GM21723 (cell line): ENCODE measurements at regions not wholly inside any gene's neighbourhood (a gene's known extent, or its start where the extent isn't known, plus 50 kb on each side); places are given as distances from the start of the nearest gene placed in this dataset.

Experiments used
- ATAC-seq: cut with Tn5 transposase; IDR thresholded peaks from one replicate; pipeline ENCODE4 v1.9.1; 2021; ENCODE audit warnings: mild to moderate bottlenecking, moderate library complexity; ENCODE audit not compliant: unreplicated experiment

GRCh38 chr18:5646739-5647138, 102.9 kb upstream of the EPB41L3 start:
- no peak for ATAC-seq

DNA sequence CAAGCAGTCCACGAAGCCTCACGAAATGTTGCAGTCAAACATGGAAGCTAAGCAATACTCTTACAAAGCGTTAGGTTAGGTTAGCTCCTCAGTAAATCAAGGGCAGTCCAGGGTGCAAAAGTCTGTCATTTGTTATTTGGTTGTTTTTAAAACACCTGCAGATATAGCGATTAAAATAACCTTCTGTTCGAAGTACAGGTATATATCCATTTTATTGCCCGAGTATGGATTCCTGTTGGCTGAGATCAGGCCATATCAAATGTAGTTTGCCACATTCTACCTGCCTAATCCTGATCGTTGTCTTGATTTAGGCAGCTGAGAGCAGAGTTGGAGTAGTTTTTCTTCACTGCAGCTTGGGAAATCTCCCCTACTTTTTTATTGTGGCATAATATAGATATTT, 99.5 kb upstream of the EPB41L3 start:
- no peak for ATAC-seq

- ATAC-seq: no peak
Measured at GRCh38 chr18:5640939-5641338, 97.1 kb upstream of the EPB41L3 start.

DNA sequence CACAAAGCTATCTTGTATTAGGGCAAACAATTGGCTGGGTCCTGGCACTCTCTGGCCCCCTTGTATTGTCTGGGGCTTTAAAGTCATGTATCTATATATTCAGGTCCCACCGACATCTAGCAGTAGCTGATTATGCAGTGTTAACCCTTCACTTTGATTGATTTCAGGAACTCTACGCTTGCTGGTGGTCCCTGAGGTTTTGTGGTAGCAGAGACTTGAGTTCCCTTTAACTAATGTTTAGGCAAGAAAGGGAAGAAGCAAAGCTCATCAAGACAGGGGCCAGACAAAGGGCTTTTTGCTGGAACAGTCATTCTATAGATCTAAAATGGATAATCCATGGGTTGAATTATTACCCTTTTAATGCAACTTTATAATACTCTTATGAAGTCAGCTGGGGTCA, 95.3 kb upstream of the EPB41L3 start:
- no peak for ATAC-seq

- no peak for ATAC-seq
Measured at GRCh38 chr18:5632041-5632440, 88.2 kb upstream of the EPB41L3 start.

DNA sequence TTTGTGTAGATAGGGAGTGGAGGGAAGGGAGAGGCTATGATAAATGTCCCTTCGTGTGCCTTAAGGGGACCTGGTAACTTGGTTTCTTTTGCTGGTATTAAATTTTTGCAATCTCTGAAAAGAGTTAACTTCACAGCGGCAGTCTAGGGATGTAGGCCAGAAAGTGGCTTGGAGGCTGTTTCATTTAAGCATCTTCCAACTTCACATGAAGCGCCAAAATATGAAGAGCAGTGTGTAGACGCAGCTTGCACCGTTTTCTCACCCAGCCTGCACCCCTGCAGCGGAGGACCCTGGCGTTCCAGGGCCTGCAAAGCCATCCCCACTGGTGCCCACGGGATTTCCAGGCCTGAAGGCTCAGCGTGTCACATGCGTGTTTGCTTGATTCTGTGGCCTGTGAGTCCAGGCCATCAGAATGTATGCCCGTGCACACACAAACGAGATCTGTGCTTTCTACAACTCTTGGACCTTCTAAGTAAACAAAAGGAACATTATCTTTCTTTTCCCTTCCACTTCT, 87.2 kb upstream of the EPB41L3 start:
- ATAC-seq: no peak

- ATAC-seq: peak; percentile 76
Measured at GRCh38 chr18:5630057-5630899, 86.5 kb upstream of the EPB41L3 start.

- no peak for ATAC-seq
Measured at GRCh38 chr18:5628512-5629255, 84.9 kb upstream of the EPB41L3 start.

DNA sequence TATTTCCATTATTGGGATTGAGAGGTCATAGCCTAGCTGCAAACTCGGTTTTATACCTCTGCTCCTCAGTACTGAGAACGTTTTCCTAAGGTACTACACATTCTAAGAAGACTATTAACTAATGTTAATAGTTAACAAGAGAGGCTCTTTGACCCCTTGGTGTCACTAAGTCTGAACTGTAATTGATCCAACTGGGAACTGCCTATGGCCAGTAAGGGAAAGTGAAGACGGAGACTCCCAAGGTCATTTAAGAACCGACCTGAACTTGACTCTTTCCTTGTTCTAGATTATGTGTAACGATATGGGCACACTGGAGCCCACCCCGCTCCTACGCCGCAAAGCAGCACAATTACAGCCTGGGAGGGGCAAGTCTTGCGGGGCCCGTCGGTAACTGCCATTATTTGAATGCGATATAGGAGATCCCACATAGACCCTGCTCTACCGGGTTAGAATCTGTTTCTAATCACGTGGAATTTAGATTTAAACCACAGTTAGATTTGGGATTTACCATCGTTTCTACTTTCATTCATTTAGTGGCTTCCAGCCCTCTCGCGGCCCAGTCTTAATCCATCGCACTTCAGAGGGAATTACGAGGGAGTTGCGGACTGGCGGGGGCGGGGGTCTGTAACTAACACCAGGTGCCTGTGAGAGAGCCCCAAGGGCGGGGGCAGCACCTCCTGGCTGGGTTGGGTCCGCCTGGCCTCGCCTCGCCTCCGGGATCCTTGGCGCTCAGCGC, 84.1 kb upstream of the EPB41L3 start:
- no peak for ATAC-seq

GRCh38 chr18:5626130-5626880, 82.5 kb upstream of the EPB41L3 start:
- ATAC-seq: no peak

- ATAC-seq: no peak
Measured at GRCh38 chr18:5625076-5625475, 81.3 kb upstream of the EPB41L3 start.

GRCh38 chr18:5622905-5623304, 79.1 kb upstream of the EPB41L3 start:
- no peak for ATAC-seq

GRCh38 chr18:5620289-5620688, 76.5 kb upstream of the EPB41L3 start:
- no peak for ATAC-seq

GRCh38 chr18:5619376-5619775, 75.6 kb upstream of the EPB41L3 start:
- no peak for ATAC-seq

- ATAC-seq: no peak
Measured at GRCh38 chr18:5618047-5618688, 74.4 kb upstream of the EPB41L3 start.

- ATAC-seq: no peak
Measured at GRCh38 chr18:5611221-5611620, 67.4 kb upstream of the EPB41L3 start.

DNA sequence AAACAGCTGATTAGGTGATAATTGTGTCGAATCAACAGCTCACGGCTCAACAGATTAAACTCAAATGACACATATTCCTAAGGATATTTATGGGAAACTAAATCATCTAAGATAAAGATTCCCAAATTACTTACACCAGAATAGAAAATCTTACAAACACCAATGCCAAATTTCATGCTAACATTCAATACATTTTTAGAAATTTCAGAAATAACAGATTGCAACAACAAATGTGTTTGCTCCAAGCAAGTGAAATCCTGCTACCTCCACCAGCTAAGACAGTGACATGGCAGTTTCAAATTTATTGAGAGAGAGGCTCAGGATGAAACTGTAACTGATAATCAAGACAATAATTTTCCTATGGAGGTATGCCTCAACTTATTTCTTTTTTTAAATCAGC, 65.0 kb upstream of the EPB41L3 start:
- no peak for ATAC-seq

- no peak for ATAC-seq
Measured at GRCh38 chr18:5606951-5607350, 63.2 kb upstream of the EPB41L3 start.

DNA sequence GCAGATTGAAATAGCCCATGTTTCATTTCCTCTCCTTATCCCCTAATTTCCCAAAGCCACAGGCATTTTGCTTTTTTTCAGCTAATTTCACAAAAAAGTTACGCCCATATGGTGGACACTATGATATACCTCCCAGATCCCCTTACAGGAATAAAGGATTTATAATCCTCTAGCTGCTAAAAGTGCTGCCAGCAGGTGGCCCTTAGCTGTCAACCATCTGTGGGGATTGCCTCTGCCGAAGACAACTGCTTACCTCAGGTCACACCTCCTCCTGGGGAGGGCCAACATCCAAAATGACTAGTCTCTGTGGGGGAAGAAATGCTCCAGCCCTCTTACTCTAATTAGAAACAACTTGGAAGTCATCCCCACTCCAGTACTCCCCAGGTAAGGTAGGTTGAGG, 61.0 kb upstream of the EPB41L3 start:
- ATAC-seq: no peak

- no peak for ATAC-seq
Measured at GRCh38 chr18:5603153-5603552, 59.4 kb upstream of the EPB41L3 start.
